ENCODE measurements at regions not wholly inside any gene's neighbourhood (a gene's known extent, or its start where the extent isn't known, plus 50 kb on each side); places are given as distances from the start of the nearest gene placed in this dataset.

DNA sequence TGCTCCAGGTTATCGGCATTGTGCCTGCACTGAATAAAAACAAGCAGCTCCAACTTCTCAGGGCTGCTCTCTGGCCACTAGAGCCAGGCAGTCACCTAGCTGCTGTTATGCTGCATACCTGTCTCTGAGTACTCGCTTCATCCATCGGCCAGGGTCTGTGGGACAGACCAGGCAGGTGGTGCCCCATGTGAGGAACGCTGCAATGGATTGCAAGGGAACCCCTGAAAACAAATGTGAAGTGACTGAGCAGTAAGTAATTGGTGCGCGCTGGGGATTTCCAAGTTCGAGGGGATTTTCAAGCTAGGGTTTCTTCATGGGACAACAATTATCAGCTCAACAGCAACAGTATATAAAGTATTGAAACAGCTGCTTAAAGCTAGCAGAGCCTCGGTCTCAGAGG is 965.3 kb downstream of the AACS start:
- Histone ChIP-seq H3K36me3 (no peaks in the 10 kb centered on the region), H3K9me3 (no peaks in the 10 kb centered on the region), H3K4me3 (no peak overlapping the region), H3K27ac (no peak overlapping the region), H3K4me1 (no peaks in the 10 kb centered on the region), H3K27me3 (no peaks in the 10 kb centered on the region)
- 70 to 86% (median 77%) methylated on average over 8 of the region's 8 CpGs for WGBS, 4 donors
- TF ChIP-seq, protein P1, sequence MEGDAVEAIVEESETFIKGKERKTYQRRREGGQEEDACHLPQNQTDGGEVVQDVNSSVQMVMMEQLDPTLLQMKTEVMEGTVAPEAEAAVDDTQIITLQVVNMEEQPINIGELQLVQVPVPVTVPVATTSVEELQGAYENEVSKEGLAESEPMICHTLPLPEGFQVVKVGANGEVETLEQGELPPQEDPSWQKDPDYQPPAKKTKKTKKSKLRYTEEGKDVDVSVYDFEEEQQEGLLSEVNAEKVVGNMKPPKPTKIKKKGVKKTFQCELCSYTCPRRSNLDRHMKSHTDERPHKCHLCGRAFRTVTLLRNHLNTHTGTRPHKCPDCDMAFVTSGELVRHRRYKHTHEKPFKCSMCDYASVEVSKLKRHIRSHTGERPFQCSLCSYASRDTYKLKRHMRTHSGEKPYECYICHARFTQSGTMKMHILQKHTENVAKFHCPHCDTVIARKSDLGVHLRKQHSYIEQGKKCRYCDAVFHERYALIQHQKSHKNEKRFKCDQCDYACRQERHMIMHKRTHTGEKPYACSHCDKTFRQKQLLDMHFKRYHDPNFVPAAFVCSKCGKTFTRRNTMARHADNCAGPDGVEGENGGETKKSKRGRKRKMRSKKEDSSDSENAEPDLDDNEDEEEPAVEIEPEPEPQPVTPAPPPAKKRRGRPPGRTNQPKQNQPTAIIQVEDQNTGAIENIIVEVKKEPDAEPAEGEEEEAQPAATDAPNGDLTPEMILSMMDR (IDR thresholded peaks at IDR 0.05): no peak
- TF ChIP-seq POLR2A (IDR thresholded peaks at IDR 0.05): no peak
- ATAC-seq: no peak
- intact Hi-C loops (cut with DNase I): no loop called here
- DNase-seq: no peak

DNA sequence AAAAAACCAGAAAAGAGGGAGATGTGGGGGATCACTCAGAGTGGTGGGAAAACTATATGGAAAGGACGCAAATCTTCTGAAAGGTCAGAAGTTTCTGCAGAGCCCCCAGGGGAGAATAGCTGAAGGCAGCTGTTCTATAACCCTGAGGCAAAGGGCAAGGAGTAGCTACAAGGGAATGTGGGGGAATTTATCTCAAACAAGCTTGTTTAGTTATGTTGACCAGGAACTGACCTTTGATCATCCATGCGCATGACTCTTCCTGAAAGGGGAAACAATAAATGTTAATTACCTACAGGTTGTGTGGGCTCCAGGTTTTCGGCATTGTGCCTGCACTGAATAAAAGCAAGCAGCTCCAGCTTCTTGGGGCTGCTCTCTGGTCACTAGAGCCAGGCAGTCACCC is 968.5 kb downstream of the AACS start:
- intact Hi-C loops (cut with DNase I): no loop called here
- 54 to 70% (median 60%) methylated on average over 3 of the region's 3 CpGs for WGBS, 4 donors

DNA sequence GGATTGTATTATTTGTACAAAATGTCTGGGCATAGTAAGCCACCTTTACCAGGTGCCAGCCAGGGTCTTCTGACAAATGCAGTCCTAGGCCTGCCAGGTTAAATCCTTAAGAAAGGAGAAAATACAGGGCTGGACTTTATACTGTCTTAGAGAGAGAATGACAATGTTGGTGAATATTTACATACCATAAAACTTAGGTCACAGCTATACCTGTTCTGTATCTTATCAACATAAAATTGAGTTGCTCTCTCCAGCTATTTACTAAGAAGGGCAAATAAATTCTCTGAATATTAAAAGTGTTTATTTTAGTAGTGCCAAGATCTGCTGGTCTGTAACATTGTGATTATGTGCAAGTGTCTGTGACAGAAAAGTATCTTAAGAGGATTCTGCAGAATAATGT is 971.1 kb downstream of the AACS start:
- Histone ChIP-seq H3K9me3 (peaks cover 0 to 5% (median 0%) of the 10 kb centered on the region in 12 donors), H3K4me3 (no peak overlapping the region), H3K27me3 (no peaks in the 10 kb centered on the region), H3K4me1 (no peaks in the 10 kb centered on the region), H3K36me3 (no peaks in the 10 kb centered on the region), H3K27ac (no peak overlapping the region)
- intact Hi-C loops (cut with DNase I): no loop called here
- DNase-seq (no peak), ATAC-seq (no peak)
- TF ChIP-seq, protein P1 (IDR thresholded peaks at IDR 0.05): no peak
- no peak for TF ChIP-seq POLR2A (IDR thresholded peaks at IDR 0.05)

More for the DNA sequence above, 968.5 kb downstream of the AACS start:
- no peak overlapping the region for H3K27ac ChIP-seq
- H3K4me1 ChIP-seq: no peaks in the 10 kb centered on the region
- no peak for ATAC-seq
- no peak overlapping the region for H3K4me3 ChIP-seq
- H3K9me3 ChIP-seq: no peaks in the 10 kb centered on the region
- H3K36me3 ChIP-seq: no peaks in the 10 kb centered on the region
- DNase-seq: no peak
- no peaks in the 10 kb centered on the region for H3K27me3 ChIP-seq
- TF ChIP-seq, protein P1 (IDR thresholded peaks at IDR 0.05): no peak
- no peak for TF ChIP-seq POLR2A (IDR thresholded peaks at IDR 0.05)

DNA sequence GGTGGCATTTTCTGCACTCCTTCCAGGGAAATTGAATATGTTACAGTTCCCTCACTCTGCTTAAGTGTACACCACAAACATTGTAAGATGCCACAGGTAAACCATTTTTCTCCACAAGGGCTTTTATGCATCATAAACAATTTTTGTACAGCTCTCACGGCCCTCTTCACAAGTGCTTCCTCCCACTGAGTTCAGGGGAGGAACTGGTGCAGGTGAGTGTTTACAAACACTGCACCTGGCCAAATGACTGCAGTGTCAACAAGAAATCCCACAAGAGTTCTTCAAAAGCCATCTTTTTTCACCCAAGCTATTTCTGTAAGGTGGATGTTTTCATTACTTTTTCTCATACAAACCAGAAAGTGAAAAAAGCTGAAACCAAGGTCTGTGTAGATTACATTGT is 973.2 kb downstream of the AACS start:
- intact Hi-C loops (cut with DNase I): no loop called here
- DNase-seq: no peak
- TF ChIP-seq POLR2A (IDR thresholded peaks at IDR 0.05): no peak
- TF ChIP-seq, protein P1 (IDR thresholded peaks at IDR 0.05): no peak
- H3K36me3 ChIP-seq: no peaks in the 10 kb centered on the region
- H3K27me3 ChIP-seq: no peaks in the 10 kb centered on the region
- WGBS, 4 donors: 51 to 77% (median 58%) methylated on average over 1 of the region's 1 CpG
- no peaks in the 10 kb centered on the region for H3K4me1 ChIP-seq
- no peak overlapping the region for H3K4me3 ChIP-seq
- no peak overlapping the region for H3K27ac ChIP-seq
- no peak for ATAC-seq
- H3K9me3 ChIP-seq: peaks cover 0 to 5% (median 0%) of the 10 kb centered on the region in 12 donors

Data from heart left ventricle (tissue), 16 donors.